NB4 (cell line): ENCODE measurements at regions not wholly inside any gene's neighbourhood (a gene's known extent, or its start where the extent isn't known, plus 50 kb on each side); places are given as distances from the start of the nearest gene placed in this dataset.

ENCODE experiments used
- DNase-seq: peaks from one replicate; pipeline ENCODE4 v3.0.0; 2010; ENCODE audit warnings: low read depth
- H3K4me3 ChIP-seq: one replicate; pipeline ENCODE4 v1.5.1; 2011; ENCODE audit warnings: mild to moderate bottlenecking, low read depth, low read length, moderate library complexity
- CTCF ChIP-seq: IDR thresholded peaks from one replicate; pipeline ENCODE4 v1.5.1; 2012; ENCODE audit warnings: low read depth, low read length
- MAX ChIP-seq: IDR thresholded peaks from 2 replicates; pipeline ENCODE4 v1.6.1; 2011; ENCODE audit warnings: low read depth, low read length
- MYC ChIP-seq: IDR thresholded peaks from 2 replicates; pipeline ENCODE4 v1.6.1; 2011; ENCODE audit warnings: low read depth, low read length
- POLR2A ChIP-seq: IDR thresholded peaks from 2 replicates; pipeline ENCODE4 v1.6.1; 2011; ENCODE audit warnings: mild to moderate bottlenecking; ENCODE audit not compliant: insufficient read length; ENCODE audit errors: extremely low read depth

- no peak for DNase-seq
- H3K4me3 ChIP-seq = no peak overlapping the region
- TF ChIP-seq MYC = no peak
- no peak for TF ChIP-seq MAX
- no peak for TF ChIP-seq CTCF
- TF ChIP-seq POLR2A = no peak
These were observed 384.5 kb downstream of the GRXCR1 start for GRCh38 chr4:43277003-43277402.

- H3K4me3 ChIP-seq = no peak overlapping the region
- TF ChIP-seq MAX = no peak
- no peak for TF ChIP-seq POLR2A
- TF ChIP-seq CTCF = no peak
- no peak for TF ChIP-seq MYC
- no peak for DNase-seq
These were observed 390.0 kb downstream of the GRXCR1 start for GRCh38 chr4:43282534-43282933.

GRCh38 chr4:43286137-43286536, 393.6 kb downstream of the GRXCR1 start:
- H3K4me3 ChIP-seq = no peak overlapping the region
- TF ChIP-seq MAX (no peak), POLR2A (no peak), MYC (no peak), CTCF (no peak)
- DNase-seq = no peak

- H3K4me3 ChIP-seq = no peak overlapping the region
- TF ChIP-seq CTCF = no peak
- TF ChIP-seq POLR2A = no peak
- no peak for TF ChIP-seq MAX
- TF ChIP-seq MYC = no peak
- DNase-seq = no peak
These were observed 404.5 kb downstream of the GRXCR1 start for GRCh38 chr4:43296946-43297528.

GRCh38 chr4:43316813-43317212, 424.3 kb downstream of the GRXCR1 start:
- no peak for TF ChIP-seq MYC
- no peak for TF ChIP-seq CTCF
- no peak for TF ChIP-seq MAX
- no peak for TF ChIP-seq POLR2A
- DNase-seq = no peak
- no peak overlapping the region for H3K4me3 ChIP-seq
